SK-N-SH (cell line): ENCODE measurements at regions not wholly inside any gene's neighbourhood (a gene's known extent, or its start where the extent isn't known, plus 50 kb on each side); places are given as distances from the start of the nearest gene placed in this dataset.

ENCODE experiments used
- CTCF ChIA-PET: fragments of 300-600, 350-600 bp; formaldehyde crosslinking; extraction: SDS; loops from one replicate; lab custom pipeline; 2021; lab: Yijun Ruan, JAX
- POLR2A ChIA-PET: fragments of 350-600 bp; sonication (Branson Sonifier 250); formaldehyde crosslinking; extraction: SDS; loops from one replicate; lab custom pipeline; 2020; ENCODE audit warnings: antibody characterized with exemption, inconsistent platforms; lab: Yijun Ruan, JAX
- DNase-seq: peaks from one replicate; pipeline ENCODE4 v3.0.0; 2012
- H2AFZ ChIP-seq: fragments of 200-600 bp; sonication (generic); 2 replicates; pipeline ENCODE4 v1.8.1; 2016; ENCODE audit warnings: antibody characterized with exemption, mild to moderate bottlenecking, low read depth
- H3F3A ChIP-seq: fragments of 200-600 bp; sonication (generic); replicated peaks from 2 replicates; pipeline ENCODE3; 2016; ENCODE audit warnings: antibody characterized with exemption, mild to moderate bottlenecking; ENCODE audit not compliant: insufficient read depth
- H3K27ac ChIP-seq, 2 experiments: fragments of 200-500 bp in 1 of 2; fragments of 200-600 bp in 1 of 2; sonication (Bioruptor generic) in 1 of 2; sonication (generic), shearing (Covaris generic) in 1 of 2; 2 replicates each; pipeline versions ENCODE4 v1.5.1 to v1.6.1; 2014 to 2016; ENCODE audit warnings: low read depth in 2 of 2, inconsistent platforms in 1 of 2, low read length in 1 of 2, mild to moderate bottlenecking in 1 of 2, mixed read lengths in 1 of 2
- H3K27me3 ChIP-seq: fragments of 200-600 bp; sonication (generic), shearing (Covaris generic); 2 replicates; pipeline ENCODE4 v1.6.1; 2016; ENCODE audit warnings: mixed run types; ENCODE audit not compliant: insufficient read depth
- H3K36me3 ChIP-seq, 2 experiments: fragments of 200-500 bp in 1 of 2; fragments of 200-600 bp in 1 of 2; sonication (Bioruptor generic) in 1 of 2; sonication (generic) in 1 of 2; replicated peaks in 1 of 2; 2 replicates each; pipeline versions ENCODE3 to v1.5.1; 2014 to 2016; ENCODE audit warnings: low read length in 1 of 2, mild to moderate bottlenecking in 1 of 2; ENCODE audit not compliant: insufficient read depth in 2 of 2, control insufficient read depth in 1 of 2
- H3K4me1 ChIP-seq, 2 experiments: fragments of 200-500 bp in 1 of 2; fragments of 200-600 bp in 1 of 2; sonication (Bioruptor generic) in 1 of 2; sonication (generic), shearing (Covaris generic) in 1 of 2; 2 replicates each; pipeline versions ENCODE4 v1.5.1 to v1.6.1; 2014 to 2016; ENCODE audit warnings: low read depth in 1 of 2, low read length in 1 of 2, mixed run types in 1 of 2; ENCODE audit not compliant: insufficient read depth in 2 of 2, control insufficient read depth in 1 of 2
- H3K4me2 ChIP-seq: fragments of 200-600 bp; sonication (generic), shearing (Covaris generic); 2 replicates; pipeline ENCODE4 v1.6.1; 2017; ENCODE audit warnings: mixed run types
- H3K4me3 ChIP-seq, 2 experiments: fragments of 200-500 bp in 1 of 2; fragments of 200-600 bp in 1 of 2; sonication (Bioruptor generic) in 1 of 2; sonication (generic), shearing (Covaris generic) in 1 of 2; 2 replicates each; pipeline versions ENCODE4 v1.5.1 to v1.8.1; 2014 to 2016; ENCODE audit warnings: low read depth in 2 of 2, inconsistent platforms in 1 of 2, low read length in 1 of 2, mild to moderate bottlenecking in 1 of 2, mixed read lengths in 1 of 2, moderate library complexity in 1 of 2
- H3K79me2 ChIP-seq: fragments of 200-600 bp; sonication (generic); 2 replicates; pipeline ENCODE4 v1.8.1; 2017; ENCODE audit warnings: mild to moderate bottlenecking; ENCODE audit not compliant: insufficient read depth
- H3K9ac ChIP-seq: fragments of 200-600 bp; sonication (generic); 2 replicates; pipeline ENCODE4 v1.6.1; 2017; ENCODE audit warnings: mixed run types
- H3K9me2 ChIP-seq: fragments of 200-600 bp; sonication (generic); 2 replicates; pipeline ENCODE4 v1.6.1; 2017; ENCODE audit warnings: mixed run types
- H3K9me3 ChIP-seq: fragments of 200-600 bp; sonication (generic); 2 replicates; pipeline ENCODE4 v1.6.1; 2017; ENCODE audit warnings: mixed run types, mild to moderate bottlenecking, moderate library complexity
- H4K20me1 ChIP-seq: fragments of 200-600 bp; sonication (generic); 2 replicates; pipeline ENCODE4 v1.6.1; 2017; ENCODE audit warnings: mild to moderate bottlenecking, mixed run types; ENCODE audit not compliant: insufficient read depth
- CHD2 ChIP-seq: fragments of 150-350 bp; IDR thresholded peaks from 2 replicates; pipeline ENCODE4 v1.6.1; 2018; ENCODE audit warnings: low read length; ENCODE audit not compliant: partially characterized antibody
- EP300 ChIP-seq, 2 experiments: IDR thresholded peaks; 2 replicates each; pipeline versions ENCODE4 v1.4.0 to v1.6.1; 2012; ENCODE audit warnings: borderline replicate concordance in 1 of 2, low read depth in 1 of 2, low read length in 1 of 2
- EZH2phosphoT487 ChIP-seq: fragments of 200-600 bp; sonication (generic); IDR thresholded peaks from 2 replicates; pipeline ENCODE4 v1.6.1; 2017; ENCODE audit warnings: low read depth, mixed run types, mild to moderate bottlenecking, antibody characterized with exemption, moderate library complexity, borderline replicate concordance
- FOSL2 ChIP-seq: IDR thresholded peaks from 2 replicates; pipeline ENCODE4 v1.4.0; 2012; ENCODE audit warnings: low read depth, mild to moderate bottlenecking, moderate library complexity, borderline replicate concordance
- GABPA ChIP-seq: IDR thresholded peaks from 2 replicates; pipeline ENCODE4 v1.4.0; 2012; ENCODE audit warnings: low read depth, mild to moderate bottlenecking
- GATA2 ChIP-seq: sonication (generic); formaldehyde crosslinking; IDR thresholded peaks from 2 replicates; pipeline ENCODE4 v1.5.0; 2020; ENCODE audit warnings: mild to moderate bottlenecking, missing genetic modification reagents
- MXI1 ChIP-seq: IDR thresholded peaks from 2 replicates; pipeline ENCODE4 v1.6.1; 2012; ENCODE audit warnings: mild to moderate bottlenecking, low read depth, low read length, improper control_type of control experiment
- NFIC ChIP-seq: IDR thresholded peaks from 2 replicates; pipeline ENCODE4 v1.4.0; 2012; ENCODE audit warnings: borderline replicate concordance
- NRF1 ChIP-seq: IDR thresholded peaks from 2 replicates; pipeline ENCODE4 v1.6.1; 2012; ENCODE audit warnings: low read depth, mild to moderate bottlenecking, low read length
- RAD21 ChIP-seq: IDR thresholded peaks from 2 replicates; pipeline ENCODE4 v1.6.1; 2012; ENCODE audit warnings: mild to moderate bottlenecking, low read length
- RCOR1 ChIP-seq: fragments of 150-350 bp; IDR thresholded peaks from 2 replicates; pipeline ENCODE4 v1.6.1; 2017; ENCODE audit warnings: antibody characterized with exemption, low read length
- RFX5 ChIP-seq: IDR thresholded peaks from 2 replicates; pipeline ENCODE4 v1.6.1; 2012; ENCODE audit warnings: mild to moderate bottlenecking, improper control_type of control experiment, low read length
- RXRA ChIP-seq: IDR thresholded peaks from 2 replicates; pipeline ENCODE4 v1.4.0; 2012; ENCODE audit warnings: low read depth, mild to moderate bottlenecking, borderline replicate concordance
- SIN3A ChIP-seq: IDR thresholded peaks from 2 replicates; pipeline ENCODE4 v1.6.1; 2012; ENCODE audit warnings: low read depth, mild to moderate bottlenecking, low read length, moderate library complexity, borderline replicate concordance
- SMC3 ChIP-seq: IDR thresholded peaks from 2 replicates; pipeline ENCODE4 v1.6.1; 2012; ENCODE audit warnings: low read depth, low read length, improper control_type of control experiment
- TAF1 ChIP-seq: IDR thresholded peaks from 2 replicates; pipeline ENCODE4 v1.6.1; 2012; ENCODE audit warnings: low read depth, mild to moderate bottlenecking, low read length, moderate library complexity, borderline replicate concordance
- TCF12 ChIP-seq: IDR thresholded peaks from 2 replicates; pipeline ENCODE4 v1.4.0; 2012
- WGBS: methylation state at CpG from one replicate; pipeline ENCODE4 v1.1.6; 2017; ENCODE audit warnings: low lambda C conversion rate; 5-methylcytosine and 5-hydroxymethylcytosine counted together
- TF ChIP-seq, protein P1 (sequence below): fragments of 150-350 bp; IDR thresholded peaks from 2 replicates; pipeline ENCODE4 v1.6.1; 2017; ENCODE audit warnings: antibody characterized with exemption, low read length, low read depth, borderline replicate concordance
- TF ChIP-seq, protein P2 (sequence below): IDR thresholded peaks from 2 replicates; pipeline ENCODE4 v1.4.0; 2012; ENCODE audit warnings: low read depth, borderline replicate concordance

- TF ChIP-seq, protein P1, sequence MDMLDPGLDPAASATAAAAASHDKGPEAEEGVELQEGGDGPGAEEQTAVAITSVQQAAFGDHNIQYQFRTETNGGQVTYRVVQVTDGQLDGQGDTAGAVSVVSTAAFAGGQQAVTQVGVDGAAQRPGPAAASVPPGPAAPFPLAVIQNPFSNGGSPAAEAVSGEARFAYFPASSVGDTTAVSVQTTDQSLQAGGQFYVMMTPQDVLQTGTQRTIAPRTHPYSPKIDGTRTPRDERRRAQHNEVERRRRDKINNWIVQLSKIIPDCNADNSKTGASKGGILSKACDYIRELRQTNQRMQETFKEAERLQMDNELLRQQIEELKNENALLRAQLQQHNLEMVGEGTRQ, result no peak
Measured at GRCh38 chr4:176584031-176584606, 208.6 kb downstream of the VEGFC start (continued).

GRCh38 chr4:176587920-176588319 lies 204.8 kb downstream of the VEGFC start:
- Histone ChIP-seq H3K27me3 (peaks cover 5% of the 10 kb centered on the region; the same call in 1 of the 2 replicates), H3K36me3 (no peaks in the 10 kb centered on the region), H3K79me2 (no peaks in the 10 kb centered on the region), H3K4me2 (no peak overlapping the region), H3F3A (no peaks in the 10 kb centered on the region), H4K20me1 (no peaks in the 10 kb centered on the region), H3K9me2 (no peaks in the 10 kb centered on the region), H2AFZ (no peak overlapping the region), H3K27ac (no peak overlapping the region), H3K9me3 (no peaks in the 10 kb centered on the region), H3K9ac (no peak overlapping the region), H3K4me3 (no peak overlapping the region), H3K4me1 (no peaks in the 10 kb centered on the region)
- POLR2A ChIA-PET, result no interaction called here
- TF ChIP-seq EZH2phosphoT487, result no peak
- no peak for TF ChIP-seq SIN3A
- no peak for TF ChIP-seq RCOR1
- no peak for TF ChIP-seq TCF12
- TF ChIP-seq CHD2, result no peak
- no peak for TF ChIP-seq GATA2 (CRISPR knock-in tag)
- no peak for TF ChIP-seq NRF1
- WGBS, result 7% methylated on average over 2 of the region's 2 CpGs
- CTCF ChIA-PET, result no interaction called here
- DNase-seq, result no peak

DNA sequence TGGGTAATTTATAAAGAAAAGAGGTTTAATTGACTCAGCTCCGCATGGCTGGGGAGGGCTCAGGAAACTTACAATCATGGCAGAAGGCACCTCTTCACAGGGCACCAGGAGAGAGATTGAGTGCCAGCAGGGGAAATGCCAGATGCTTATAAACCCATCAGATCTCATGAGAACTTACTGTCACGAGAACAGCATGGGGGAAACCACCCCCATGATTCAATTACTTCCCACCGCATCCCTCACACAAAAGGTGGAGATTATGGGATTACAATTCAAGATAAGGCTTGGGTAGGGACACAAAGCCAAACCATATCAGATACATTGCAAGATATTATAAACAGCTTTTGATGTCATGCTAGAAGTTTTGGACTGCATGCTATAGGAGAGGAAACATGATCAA lies 204.3 kb downstream of the VEGFC start:
- no peak for TF ChIP-seq MXI1
- TF ChIP-seq EP300 (IDR thresholded peaks at IDR 0.05; ENCODE audit: borderline replicate concordance in 1 of 2, low read depth in 1 of 2, low read length in 1 of 2), result no peak
- TF ChIP-seq GABPA, result no peak
- TF ChIP-seq TAF1, result no peak
- TF ChIP-seq, protein P2, sequence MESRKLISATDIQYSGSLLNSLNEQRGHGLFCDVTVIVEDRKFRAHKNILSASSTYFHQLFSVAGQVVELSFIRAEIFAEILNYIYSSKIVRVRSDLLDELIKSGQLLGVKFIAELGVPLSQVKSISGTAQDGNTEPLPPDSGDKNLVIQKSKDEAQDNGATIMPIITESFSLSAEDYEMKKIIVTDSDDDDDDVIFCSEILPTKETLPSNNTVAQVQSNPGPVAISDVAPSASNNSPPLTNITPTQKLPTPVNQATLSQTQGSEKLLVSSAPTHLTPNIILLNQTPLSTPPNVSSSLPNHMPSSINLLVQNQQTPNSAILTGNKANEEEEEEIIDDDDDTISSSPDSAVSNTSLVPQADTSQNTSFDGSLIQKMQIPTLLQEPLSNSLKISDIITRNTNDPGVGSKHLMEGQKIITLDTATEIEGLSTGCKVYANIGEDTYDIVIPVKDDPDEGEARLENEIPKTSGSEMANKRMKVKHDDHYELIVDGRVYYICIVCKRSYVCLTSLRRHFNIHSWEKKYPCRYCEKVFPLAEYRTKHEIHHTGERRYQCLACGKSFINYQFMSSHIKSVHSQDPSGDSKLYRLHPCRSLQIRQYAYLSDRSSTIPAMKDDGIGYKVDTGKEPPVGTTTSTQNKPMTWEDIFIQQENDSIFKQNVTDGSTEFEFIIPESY, result no peak
- TF ChIP-seq RXRA, result no peak
- TF ChIP-seq NFIC, result no peak
- TF ChIP-seq, protein P1, result no peak
- no peak for TF ChIP-seq RAD21
- TF ChIP-seq GATA2 (CRISPR knock-in tag), result no peak
- no peak for TF ChIP-seq NRF1
- no peak for TF ChIP-seq SMC3
- TF ChIP-seq RFX5, result no peak
- no peak for TF ChIP-seq FOSL2
- 14% methylated on average over 3 of the region's 3 CpGs for WGBS
- Histone ChIP-seq H3K4me3 (no peak overlapping the region), H3K4me2 (no peak overlapping the region), H3K36me3 (no peaks in the 10 kb centered on the region), H3K79me2 (no peaks in the 10 kb centered on the region), H3K9ac (no peak overlapping the region), H2AFZ (no peak overlapping the region), H4K20me1 (no peaks in the 10 kb centered on the region), H3K27ac (no peak overlapping the region), H3K9me2 (no peaks in the 10 kb centered on the region), H3K9me3 (no peaks in the 10 kb centered on the region), H3K27me3 (peaks cover 4% of the 10 kb centered on the region; the same call in 1 of the 2 replicates), H3F3A (no peaks in the 10 kb centered on the region), H3K4me1 (no peaks in the 10 kb centered on the region)
- no peak for DNase-seq
- ChIA-PET POLR2A (no interaction called here), CTCF (no interaction called here)
